Stimulated activated CD4-positive, alpha-beta T cell treated with anti-CD3 and anti-CD28 coated beads, Interleukin-4, amount 100 ng/mL, for 48 hours (primary cell): ENCODE measurements at regions not wholly inside any gene's neighbourhood (a gene's known extent, or its start where the extent isn't known, plus 50 kb on each side); places are given as distances from the start of the nearest gene placed in this dataset.

ENCODE experiments used
- DNase-seq, 2 donors: peaks; one replicate each; pipeline ENCODE4 v3.0.0-alpha.2; 2020; ENCODE audit warnings: low read depth in 2 of 2

DNA sequence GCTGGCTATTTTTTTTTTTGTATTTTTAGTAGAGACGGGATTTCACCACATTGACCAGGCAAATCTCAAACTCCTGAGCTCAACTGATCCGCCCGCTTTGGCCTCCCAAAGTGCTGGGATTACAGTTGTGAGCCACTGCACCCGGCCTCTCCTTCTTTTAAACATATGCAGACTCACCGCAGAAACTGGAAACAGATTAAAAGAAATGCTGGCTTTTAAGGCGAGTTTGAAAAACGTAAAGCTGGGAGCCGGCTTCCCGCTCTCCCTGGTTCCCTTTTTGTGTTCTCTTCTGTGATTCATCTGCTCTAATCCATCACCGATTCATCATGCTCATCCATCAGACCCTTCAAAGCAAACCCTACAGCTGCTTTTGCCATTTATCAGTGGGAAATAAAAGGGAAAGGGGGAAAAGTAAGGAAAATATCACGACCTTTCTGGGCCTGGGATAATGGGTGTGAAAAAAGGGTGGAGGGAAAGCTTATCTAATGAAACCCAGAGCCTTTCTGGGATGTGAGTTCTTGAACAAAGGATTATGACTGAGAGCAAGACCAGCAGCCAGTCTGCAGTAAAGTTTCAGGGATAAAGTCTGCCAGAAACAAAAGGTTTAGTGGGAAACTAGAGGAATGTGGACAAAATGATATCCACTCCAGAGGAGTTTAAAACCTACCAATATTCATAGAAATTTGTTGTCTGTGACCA, 92.3 kb upstream of the LRIG1 start:
- no peak for DNase-seq

DNA sequence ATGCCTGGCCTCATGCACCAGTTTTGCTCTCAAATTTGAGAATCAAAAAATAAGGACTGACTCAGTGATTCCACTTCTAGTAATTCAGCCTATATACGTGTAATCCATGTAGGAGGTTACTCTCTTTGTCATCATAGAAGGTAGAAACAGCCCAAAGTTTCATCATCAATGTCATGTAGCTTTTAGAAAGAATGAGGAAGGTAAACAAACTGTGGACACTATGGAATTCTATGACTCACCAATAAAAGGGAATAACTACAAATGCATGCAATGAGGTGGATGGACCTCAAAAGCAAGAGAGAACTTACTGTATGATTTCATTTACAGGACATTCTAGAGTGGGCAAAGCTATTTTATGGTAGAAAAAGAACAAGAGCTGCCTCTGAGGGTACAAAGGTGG, 93.2 kb upstream of the LRIG1 start:
- DNase-seq, result no peak

DNA sequence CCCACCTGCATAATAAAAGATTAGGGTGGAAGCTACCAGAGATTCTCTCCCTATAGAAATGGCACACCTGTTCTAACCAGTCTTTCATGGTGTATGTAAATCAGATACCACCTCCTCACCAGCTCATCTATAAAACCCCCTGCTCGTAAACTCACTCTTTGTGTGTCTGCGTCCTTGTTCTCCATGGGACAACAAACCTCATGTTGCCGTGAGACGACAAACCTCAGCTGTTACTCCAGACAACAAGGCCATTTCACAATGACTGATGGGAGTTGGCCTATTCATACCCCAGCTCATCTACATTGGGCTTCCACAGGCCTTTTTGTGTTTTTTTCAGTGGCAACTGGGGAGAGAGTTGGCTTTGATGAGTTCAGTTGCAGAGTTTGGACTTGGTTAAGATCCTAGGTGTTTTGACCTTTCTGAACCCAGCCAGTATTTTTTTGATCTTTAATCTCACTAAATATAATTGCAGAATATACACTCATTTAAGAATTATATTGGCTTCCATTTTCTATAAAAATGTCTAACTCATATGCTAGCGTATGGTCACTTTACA, 96.6 kb upstream of the LRIG1 start:
- no peak for DNase-seq

DNA sequence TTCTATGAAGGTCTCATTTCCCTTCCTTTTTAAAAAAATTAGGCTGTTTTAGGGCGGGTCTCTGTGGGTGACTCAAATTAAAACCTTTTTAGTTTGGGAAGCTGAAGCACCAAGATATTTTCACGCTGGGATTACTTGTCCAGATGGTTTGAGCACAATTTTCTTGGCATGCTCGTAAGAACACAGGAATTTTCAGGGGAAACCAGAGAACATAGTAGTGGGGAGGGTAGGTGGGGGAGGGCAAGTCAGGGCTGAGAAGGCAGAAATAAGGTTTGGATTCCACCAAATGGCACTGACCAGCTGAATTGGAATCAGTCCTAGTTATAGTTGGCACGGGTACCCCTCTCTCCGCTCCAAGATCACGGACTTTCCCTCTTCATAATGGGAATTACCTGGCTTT, 97.3 kb upstream of the LRIG1 start:
- DNase-seq, result no peak

DNA sequence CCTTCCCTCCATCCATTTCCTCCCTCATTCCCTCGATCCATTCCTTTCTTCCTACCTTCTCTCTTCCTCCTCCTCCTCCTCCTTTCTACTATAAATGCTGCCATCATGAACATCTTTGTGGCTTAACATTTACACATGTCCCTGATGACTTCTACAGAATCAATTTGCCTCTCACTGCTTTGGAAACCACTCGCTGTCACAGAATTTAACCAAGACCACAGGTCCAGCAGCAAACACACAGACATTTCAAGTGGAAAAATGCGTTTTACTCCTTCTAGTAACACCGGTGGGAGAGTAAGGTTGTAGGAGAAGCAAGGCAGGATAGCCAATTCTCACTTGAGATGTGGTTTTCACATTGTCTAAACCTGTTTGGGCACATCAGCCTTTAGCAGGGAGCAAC, 101.4 kb upstream of the LRIG1 start:
- DNase-seq, result no peak

DNA sequence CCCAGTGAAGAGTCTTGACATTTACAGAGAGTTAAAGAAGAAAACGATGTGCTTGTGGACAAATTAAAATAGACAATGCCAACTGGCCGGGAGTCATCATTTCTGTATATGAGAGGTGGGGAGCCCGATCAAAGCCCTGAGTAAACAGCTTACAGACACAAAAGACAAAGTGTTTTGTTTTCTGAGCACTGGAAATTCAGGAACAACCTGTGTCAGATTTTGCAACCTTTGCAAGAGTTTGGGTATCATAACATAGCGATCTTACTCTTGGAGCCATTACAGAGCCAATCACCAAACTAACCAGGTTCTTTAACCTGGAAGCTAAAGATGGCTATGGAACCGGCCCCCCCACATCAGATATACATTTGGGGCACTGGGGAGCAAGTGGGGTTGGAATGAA, 101.9 kb upstream of the LRIG1 start:
- no peak for DNase-seq

DNA sequence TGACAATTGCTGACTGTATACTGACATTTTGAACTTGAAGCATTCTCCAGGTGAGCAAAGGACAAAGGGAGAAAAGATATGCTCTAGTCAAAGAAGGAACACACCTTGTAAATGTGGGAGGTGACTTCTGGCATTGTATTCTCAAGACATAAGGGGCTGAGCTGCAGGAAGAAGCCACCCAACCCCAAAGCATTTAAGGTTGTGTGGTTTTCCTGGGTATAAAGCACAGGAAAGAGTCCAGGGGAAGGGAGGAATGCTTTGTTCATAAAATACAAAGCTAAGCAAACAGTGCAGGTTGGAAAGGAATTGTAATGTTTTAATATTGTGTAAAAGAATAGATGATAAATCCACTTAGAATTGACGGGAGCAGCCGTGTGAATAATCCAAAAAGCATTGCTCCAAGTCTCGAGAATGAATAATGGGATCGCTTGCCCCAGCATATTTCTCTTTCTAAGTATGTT, 102.4 kb upstream of the LRIG1 start:
- no peak for DNase-seq

DNA sequence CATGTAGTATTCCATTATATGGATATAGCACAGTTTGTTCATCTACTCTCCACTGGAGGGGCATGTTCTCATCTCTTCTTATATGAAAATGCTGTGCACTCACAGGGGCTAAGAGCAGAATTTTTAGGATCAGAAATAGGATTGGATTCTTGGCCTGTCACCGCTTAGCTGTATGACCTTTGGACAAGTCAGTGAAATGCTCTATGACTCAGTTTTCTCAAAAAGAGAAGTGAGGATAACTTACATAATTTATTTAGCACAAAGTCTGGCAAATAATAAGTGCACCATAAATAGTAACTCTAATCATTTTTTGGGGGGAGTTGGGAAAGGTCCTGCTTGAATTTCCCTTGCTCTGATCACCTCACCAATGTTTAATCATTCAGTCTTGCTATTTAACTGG, 103.7 kb upstream of the LRIG1 start:
- no peak for DNase-seq

DNA sequence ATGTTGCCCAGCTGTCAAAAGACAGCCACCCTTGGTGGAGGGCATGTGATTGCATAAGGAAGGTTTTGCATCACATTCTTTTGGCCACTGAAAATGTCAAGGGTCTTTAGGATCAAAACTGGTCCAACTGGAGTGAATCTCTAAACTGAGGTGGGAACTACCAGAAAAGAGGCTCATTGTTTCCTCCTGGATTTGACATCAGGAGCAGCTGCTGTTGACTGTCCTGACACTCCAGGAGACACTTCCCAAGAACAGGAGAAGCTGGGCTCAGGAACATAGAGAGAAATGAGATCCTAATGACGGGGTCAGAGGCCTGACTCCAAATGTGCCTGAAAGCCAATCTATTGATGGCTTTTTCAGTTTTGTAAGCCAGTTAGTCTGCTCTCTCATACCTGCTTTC, 105.3 kb upstream of the LRIG1 start:
- no peak for DNase-seq

DNA sequence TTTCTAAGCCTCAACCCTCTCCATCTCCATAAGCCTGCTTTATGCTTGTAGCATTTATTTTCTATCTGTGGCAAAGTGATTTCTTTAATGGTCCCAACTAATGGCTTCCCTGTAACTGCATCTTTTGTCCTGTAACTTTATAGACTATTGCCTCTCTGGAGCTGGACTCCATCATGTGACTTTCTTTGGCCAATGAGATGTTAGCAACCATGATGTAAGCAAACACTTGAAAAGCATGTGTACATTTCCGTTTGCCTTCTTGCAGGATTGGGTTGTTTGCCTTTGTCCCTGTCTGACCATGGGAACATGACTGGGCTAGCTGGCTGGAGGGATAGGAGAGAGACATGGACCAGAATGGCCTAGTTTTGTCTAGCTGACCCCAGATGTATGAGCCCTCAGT, 106.0 kb upstream of the LRIG1 start:
- DNase-seq, result no peak

DNA sequence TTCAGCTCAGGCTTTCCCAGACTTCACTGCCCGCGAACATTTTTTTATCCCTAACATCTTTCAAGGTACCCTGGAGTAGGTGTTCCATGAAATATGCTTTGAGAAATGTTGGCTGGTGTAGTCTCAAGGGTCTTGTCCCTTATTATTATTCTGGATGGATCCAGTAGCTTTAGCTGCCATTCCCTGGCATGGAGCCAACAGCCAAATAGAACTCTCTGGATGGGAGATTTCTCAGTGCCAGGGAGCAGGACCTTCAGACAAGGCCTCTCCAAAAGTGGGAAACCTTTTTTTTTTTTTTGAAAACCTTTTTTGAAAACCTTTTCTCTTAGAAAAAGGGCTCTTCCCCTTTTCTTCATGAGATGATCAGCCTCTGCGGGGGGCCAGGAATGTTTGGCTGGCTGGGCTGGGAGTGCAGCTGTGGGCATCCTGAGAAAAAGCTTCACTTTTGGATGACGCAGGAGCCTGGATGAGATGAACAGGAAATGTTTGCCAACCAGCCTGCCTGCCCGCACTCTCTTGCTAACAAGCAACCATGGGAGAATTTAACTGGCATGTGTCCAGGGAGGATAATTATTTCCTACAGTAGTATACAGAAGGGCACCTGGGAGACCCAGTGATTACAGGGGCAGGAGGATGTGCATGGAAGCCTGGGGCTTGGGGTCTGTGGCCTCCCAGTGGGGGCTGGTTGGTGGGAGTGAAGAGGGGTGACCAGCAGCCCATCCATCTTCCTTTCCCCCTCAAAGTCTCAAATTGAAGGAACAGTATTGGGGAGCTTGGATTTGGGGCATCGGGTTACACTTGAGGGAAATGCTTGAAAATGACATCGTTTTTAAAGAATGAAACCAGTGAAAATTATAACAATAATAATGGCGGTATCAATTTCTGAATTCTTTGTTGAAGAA, 109.1 kb upstream of the LRIG1 start:
- DNase-seq, result no peak

DNA sequence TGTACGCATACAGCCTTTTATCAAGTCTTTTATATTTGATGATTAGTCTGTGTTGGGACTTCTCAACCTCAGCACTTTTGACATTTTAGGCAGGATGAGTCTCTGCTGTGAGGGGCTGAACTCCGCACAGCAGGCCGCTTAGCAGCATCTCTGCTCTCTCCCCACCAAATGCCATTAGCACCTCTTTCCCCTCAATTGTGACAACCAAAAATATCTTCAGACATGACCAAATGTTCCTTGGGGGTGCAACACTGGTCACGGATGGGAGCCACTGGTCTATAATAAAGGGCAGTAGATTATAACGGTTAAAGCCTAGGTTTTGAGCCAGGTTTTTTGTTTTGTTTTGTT, 109.7 kb upstream of the LRIG1 start:
- DNase-seq, result no peak

DNA sequence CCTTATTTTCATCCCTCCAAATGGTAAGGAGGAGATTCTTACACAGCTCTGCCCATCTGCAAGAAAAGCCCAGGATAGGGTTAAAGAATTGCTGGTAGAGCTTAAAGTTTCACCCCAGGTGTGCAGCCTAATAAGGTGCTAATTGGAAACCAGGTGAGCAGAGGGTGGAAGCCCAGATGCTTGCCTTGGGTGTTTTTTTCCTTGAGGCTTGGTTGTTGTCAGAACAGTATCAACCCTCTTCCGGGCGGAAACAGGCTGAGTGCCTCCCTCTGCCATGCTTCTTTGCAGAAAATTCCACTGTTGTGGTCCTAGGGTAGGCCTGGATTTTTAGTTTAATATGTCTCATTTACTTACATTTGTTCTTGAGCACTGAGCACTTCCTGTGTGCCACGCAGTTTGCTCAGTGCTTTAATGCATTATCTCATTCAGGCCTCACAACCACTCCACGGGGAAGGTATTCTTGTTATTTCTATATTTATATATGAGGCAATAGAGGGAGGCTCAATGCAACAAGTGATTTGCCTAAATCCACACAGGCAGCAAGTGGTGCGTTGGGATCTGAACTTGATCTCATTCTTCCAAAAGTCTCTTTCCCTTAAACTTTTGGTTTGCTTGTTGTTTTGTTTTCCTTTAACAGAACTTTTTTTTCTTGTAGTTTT, 115.0 kb upstream of the LRIG1 start:
- DNase-seq, result no peak

DNA sequence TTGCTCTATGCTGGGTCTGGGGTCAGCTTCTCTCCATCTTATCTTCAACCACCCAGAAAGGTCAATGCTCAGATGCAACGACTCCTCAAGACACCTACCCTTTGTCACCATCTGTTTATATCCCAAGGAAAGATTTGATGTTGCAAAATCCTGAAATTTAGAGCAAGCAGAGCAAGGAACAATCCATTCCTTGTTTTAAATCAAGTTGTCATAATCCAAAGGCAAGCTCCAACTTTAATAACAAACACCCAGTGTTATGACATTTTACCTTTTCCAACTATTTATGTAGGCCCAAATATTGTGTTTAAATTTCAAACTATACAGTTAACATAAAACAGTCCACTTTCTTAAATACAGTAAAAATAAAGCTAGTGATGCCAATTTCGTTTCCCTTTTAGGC, 116.5 kb upstream of the LRIG1 start:
- DNase-seq, result no peak

DNA sequence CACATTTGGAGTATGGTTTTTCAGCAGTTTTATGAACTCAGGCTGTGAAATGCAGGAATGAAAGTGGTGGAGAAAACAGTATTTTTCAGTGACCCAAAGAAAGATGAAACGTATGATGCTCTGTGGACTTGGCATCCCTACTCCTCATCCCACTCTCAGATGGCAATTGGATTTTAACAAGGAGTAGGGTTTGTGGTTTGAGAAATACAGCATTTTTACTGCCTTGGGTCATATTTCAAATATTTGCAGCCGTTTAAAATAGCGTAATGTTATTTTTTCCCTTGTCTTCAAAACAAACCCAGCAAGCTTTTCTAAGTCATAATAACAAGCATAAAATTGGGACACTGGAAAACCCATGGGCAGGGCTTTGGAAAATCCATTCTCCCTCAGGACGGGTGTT, 117.2 kb upstream of the LRIG1 start:
- no peak for DNase-seq

DNA sequence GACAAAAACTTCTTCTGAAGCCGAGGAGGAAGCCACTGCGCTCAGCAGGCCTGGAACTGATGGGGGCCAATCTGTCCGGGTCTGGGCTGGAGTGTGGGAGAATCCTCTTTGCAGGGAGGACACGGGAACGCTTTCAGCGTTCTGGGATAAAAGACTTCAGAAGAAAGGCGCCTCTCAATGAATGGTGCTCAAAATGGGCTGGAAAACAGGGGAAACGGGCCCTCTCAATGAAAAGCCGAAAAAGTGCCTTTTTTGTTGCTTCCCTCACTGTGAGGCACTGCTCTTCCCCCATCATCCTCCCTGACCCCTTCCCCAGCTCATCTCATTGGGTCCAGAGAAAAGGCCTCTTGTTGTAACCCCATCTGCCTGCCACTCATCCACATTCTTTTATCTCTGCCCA, 119.5 kb upstream of the LRIG1 start:
- no peak for DNase-seq

DNA sequence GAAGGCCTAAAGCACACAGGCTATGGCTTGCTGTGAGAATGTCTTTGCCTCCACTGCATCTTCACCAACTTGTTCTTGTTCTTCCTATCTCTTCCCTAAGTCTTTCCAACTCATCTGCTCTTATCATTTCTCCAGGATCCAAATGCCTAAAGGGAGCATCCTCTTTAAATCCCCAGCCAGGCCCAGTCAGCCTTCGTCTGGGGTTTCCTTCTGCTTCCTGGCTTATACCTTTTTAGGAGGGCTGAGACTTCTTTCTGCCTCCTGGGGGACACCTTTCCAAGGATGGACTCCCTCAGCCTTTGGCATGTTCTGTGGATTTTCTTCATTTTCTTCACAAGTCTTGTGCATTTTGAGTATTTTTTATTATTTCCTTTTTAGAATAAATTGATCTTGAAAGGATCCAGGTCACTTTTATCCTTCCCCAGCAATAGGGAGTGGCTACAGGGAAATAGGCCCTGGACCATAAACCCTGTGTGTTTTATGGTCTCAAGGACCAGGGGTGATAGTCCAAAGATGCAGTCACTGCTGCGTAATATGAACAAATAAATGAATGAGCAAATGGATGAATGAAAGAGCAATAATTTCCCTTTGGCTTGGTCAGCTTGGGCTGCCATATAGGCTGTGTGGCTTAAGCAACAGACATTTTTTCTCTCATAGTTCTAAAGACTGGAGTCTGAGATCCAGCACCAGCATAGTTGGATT, 122.1 kb upstream of the LRIG1 start:
- no peak for DNase-seq

DNA sequence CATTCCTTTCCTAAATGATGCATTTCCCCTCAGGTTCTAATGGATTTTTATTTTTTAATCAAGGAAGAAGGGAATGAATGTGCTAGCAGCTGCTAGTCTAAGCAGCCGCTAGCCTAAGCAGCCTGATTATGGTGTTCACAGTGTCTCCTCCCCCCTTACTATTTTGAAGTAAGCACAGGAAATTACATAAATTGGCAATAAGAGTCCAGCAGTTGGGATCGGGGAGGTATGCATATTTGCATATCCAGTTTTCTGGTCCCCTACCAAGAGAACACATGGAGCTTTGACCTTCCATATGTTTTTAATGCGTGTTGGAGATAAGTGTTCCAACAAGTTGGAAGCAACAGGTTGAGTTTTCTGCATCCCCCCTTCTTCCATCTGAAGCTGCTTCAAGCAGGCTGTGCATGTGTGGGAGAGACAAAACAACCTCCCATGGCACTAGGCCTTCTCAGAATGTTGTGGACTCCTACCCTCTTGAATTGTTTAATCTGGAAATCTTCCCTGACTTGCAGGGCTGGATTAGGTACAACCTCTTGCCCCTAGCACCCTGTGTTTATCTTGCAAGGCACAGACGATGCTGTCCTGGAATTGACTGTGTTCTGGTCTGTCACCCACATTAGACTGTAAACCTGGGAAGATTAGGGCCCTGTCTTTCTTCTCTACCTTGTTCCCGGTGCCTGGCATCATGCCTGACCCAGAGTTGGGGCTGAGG, 124.8 kb upstream of the LRIG1 start:
- no peak for DNase-seq

DNA sequence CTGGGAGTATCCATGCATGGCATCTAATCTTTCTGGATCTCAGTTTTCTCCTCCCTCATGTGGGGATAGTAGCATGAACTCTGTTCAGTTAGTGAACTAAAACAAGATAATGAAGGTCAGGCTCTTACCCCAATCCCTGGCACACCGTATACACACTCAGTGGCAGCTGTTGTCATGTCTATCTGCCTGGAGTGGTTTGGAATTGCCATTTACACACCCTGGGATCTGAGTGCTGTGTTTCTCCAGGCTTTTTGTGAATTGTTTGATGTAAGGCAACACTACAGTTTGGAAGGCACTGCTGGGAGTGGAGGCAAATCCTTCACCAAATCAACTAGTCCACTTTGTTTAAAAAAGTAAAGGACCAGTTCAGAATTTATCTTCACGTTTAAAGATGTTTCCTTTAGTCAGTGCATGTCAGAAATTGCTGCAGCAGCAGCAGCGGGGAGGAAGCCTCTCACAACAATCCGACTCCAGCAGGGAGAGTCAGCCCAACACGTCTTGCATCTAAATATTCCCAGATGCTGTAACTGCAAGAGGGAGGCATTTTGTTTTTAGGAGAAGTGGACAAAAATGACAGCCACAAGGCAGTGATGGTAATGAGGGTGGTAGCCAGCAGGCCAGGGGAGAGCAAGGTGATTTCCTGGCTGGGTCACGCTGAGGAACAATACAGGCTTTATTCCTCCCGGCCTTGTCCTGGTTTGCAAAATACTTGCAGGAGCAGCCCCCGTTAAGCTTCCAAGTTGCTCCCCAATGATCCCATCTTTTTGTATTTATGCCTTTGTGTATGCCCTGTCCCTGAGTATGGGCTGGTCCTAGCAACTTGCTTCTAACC, 128.5 kb upstream of the LRIG1 start:
- no peak for DNase-seq

DNA sequence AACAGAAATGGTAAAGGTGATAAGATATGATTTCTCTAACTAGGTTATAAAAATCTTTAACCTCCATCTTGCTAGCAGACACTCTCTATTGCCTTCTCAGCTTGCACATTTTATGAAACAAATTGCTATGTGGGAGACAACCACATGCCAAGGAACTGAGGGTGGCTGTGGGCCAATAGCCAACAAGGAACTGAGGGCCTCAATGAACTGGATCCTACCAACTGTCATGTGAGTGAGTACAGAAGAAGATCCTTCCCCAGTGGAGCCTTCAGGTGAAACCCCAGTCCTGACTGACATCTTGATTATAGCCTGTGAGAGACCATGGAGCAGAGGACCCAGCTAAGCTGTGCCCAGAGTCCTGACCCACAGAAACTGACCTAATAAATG, 129.2 kb upstream of the LRIG1 start:
- DNase-seq, result no peak
